ENCODE measurements at regions not wholly inside any gene's neighbourhood (a gene's known extent, or its start where the extent isn't known, plus 50 kb on each side); places are given as distances from the start of the nearest gene placed in this dataset.

- DNase-seq = no peak
These were observed 62.1 kb upstream of the SHH start for GRCh38 chr7:155874411-155874810.

GRCh38 chr7:155874010-155874409, 61.7 kb upstream of the SHH start:
- DNase-seq = no peak

- DNase-seq = no peak
These were observed 60.6 kb upstream of the SHH start for GRCh38 chr7:155872678-155873369.

DNA sequence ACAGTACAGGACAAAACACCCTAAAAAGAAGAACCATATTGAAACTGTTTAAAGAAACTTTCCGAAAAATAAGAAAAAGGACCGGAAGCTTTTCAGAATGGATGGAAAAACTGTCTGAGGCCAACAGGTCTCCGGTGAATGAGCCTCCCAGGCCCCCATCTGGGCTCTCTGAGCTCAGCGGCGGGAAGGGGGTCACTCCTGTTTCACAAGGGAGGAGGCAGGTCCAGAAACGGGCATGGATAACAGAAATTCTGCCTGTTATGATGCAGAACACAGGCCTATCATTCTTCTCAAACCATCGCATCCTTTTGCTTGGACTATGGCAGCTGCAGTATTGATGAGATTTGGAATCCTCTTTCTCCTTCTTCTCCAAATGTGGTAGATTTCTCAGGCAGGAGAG, 58.9 kb upstream of the SHH start:
- no peak for DNase-seq

GRCh38 chr7:155870334-155871180, 58.3 kb upstream of the SHH start:
- DNase-seq = no peak

DNA sequence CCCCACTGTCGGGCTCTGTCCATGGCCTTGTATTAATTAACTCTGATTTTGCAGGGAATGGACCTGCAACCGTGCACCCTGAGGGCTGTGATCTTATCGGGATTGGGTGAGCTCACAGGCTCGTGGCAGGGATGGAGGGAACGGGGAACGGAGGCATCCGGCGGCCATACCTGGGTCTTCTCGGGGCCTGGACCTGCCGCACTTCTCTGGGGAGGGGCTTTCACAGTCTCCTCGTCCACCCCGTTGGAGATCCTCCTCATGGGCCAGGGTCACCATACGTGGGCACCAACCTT, 57.5 kb upstream of the SHH start:
- DNase-seq = no peak

GRCh38 chr7:155868955-155869783, 56.9 kb upstream of the SHH start:
- DNase-seq = no peak

DNA sequence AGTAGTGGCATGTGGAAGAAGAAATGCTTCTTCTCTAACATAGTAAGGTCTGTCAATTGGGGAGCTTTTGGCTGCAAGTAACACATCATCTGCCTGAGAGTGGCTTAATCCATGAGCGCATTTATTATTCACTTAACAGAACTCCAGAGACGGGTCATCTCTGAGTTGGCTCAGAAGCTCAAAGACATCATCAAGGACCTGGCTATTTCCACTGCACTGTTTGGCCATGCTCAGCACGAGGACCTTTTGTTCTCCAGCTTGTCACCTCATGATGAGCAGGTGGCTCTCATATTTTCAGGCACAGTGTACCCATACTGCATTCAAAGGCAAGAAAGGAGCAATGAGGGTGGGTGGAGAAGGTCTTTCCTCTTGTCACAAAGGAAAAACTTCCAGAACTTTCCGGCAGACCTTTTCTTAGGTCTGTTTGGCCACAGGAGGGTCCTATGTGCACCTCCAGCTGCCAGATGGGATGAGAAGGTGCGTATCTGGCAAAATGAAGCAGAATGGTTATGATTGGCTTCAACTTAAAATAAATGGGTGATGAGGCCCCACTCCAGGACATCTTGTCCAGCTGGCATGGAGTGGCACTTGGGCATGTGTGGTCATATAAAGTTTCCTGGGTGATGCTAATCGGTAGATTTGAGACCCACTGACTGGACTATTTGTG, 55.6 kb upstream of the SHH start:
- no peak for DNase-seq

DNA sequence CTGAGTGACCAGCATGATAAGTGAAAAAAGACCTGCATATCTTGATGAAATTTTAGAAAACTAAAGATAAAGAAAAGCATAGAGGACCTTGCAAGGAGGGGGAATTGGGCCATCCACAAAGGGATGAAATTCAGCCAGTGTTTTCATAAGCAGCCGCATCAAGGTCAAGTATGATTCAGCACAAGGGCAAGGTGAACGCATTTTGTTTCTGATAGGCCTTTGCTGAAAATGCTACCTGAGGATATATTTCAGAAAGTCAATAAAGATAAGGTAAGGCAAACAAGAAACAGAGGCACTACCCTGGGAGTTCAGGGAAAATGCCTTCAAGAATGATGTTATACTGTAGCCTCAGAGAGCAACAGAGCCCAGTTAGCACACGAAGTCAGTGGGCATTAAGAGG, 55.0 kb upstream of the SHH start:
- DNase-seq = no peak

DNA sequence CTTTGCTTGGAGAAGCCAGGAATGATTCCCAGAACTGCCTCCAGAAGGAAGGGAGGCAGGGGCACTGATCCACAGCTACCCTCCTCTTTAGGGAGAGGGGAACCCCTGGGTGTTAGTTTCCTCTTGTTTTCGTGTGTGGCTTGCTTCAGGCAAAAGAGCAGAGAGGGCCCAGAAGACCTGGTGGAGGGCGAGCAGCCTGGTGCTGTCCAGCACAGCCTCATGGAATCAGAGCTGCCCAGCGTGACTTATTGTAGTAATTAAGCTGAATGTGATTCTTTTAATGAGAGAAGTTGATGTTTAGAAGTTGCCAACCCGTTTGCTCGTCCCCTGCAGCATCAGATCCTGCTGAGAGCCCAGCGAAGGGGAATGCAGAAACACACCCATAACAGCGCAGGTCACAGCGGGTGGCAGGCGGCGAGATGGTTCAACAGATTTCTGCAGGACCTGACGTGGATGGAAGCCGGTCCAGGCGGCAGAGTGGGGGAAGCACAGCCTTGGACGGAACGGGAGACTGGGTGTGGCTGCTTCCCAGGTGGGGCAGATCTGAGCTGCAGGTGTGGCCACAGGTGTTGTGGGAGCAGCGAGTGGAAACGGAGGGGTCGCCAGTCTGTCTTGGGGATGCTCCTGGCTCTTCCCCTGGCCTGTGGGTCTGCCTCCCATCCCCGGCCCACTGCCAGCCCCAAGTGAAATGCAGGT, 53.7 kb upstream of the SHH start:
- DNase-seq = no peak

DNA sequence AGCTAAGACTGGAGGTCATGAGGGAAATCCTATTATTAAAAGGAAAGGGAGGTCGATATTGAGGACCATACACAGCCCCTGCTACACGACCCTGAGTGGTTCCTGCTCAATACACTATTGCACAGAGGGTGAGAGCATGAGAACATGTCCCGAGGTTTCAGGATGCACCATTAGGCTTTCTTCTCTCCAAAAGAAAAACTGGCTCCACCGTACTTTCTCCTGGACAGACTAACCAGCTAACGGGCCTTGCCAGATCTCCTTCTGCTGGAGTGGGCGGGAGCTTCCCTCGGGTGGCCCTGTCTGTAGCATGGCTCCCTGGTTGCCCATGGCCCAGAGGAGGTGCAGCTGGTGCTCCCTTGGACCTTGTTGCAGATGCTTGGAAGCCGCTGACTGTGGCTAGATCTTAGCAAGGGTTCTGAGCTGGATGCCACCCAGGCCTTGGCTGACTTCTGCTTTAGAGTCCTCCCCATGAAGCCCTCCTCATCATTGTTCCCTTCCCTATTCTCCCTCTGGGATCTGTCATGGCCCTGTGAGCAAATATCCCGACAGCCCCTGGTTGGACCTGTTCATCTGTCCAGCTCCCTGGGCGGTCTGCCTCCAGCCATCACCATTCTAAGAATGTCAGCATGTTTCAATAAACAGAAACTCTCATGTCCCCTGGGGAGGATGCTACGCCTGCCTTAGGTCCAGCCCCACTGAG, 52.9 kb upstream of the SHH start:
- DNase-seq = no peak

DNA sequence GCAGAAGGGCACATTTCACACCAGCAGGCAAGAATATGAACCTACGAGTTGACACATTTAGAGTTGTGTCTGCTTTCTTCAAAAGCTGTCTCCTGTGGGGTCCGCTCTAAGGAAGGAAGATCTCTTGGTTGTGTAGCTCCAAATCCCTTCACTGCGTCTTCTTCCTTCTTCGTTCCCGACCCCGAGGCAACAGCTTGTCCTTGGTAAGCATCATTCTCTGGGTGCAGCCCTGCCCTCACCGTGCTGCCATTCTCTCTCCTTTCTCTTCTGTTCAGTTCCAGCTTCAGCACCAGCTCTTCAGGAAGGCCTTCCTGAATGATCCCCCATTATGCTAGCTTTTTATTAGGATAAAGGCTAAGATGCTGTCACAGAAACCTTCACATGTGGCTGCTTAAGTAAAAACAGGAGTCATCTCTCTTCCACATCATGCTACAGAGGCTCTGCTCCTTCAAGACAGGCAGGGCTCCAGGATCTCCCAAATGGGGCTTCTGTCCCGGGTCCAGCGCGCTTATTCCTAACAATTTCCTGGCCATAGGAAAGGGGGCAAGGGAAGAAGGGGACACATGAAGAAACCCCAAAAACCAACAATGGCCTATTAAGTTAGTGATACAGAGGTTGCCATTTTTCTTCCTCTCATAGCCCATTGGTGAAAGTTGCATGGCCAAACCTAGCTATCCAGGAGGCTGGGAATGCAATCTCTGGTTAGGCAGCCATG, 52.2 kb upstream of the SHH start:
- no peak for DNase-seq

DNA sequence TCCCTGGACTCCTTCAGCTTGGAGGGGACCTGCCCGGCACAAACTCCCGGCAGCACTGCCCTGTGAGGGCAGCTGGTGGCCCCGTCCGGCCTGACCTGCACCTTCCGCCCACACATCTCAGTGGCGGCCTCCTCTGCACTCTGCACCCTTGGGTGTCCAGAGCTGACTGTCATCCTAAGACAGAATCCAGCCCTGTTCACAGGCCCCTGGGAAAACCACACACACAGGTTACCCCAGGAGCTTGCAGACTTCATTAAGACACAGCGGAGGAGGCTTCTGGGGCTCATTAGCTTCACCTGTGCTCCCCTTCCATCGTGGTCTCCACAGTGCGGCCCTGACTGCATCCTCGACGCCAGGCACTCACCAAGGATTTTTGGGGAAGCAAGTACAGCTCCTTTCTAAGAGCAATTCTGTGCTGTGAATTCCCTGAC, 51.5 kb upstream of the SHH start:
- DNase-seq = no peak

- DNase-seq = no peak
These were observed 50.0 kb upstream of the SHH start for GRCh38 chr7:155862123-155862892.

Data from NCI-H1436 treated with DMSO at 0.1 percent for 48 hours (cell line).